Tibial artery (tissue), 4 donors: ENCODE measurements at regions not wholly inside any gene's neighbourhood (a gene's known extent, or its start where the extent isn't known, plus 50 kb on each side); places are given as distances from the start of the nearest gene placed in this dataset.

Experiments
- DNase-seq, 2 donors: peaks; one replicate each; pipeline ENCODE4 v3.0.0-alpha.2; 2019
- H3K27ac ChIP-seq, 2 donors: fragments of 200-600 bp; sonication (generic) in 1 of 2; 1 replicate in 1 of 2; 2 replicates in 1 of 2; pipeline ENCODE4 v1.5.1; 2018 to 2019; ENCODE audit warnings: mild to moderate bottlenecking in 1 of 2
- H3K27me3 ChIP-seq, 2 donors: fragments of 200-600 bp; sonication (generic) in 1 of 2; one replicate each; pipeline versions ENCODE4 v1.5.1 to v1.6.0; 2016 to 2019
- H3K36me3 ChIP-seq, 3 donors: fragments of 200-600 bp; sonication (generic) in 2 of 3; one replicate each; pipeline ENCODE4 v1.5.1; 2016 to 2019; ENCODE audit warnings: mild to moderate bottlenecking in 2 of 3
- H3K4me1 ChIP-seq, 4 donors: fragments of 200-600 bp; sonication (generic) in 2 of 4; 1 replicate in 3 of 4; 2 replicates in 1 of 4; pipeline ENCODE4 v1.5.1; 2016 to 2019
- H3K4me3 ChIP-seq, 2 donors: fragments of 200-600 bp; sonication (generic) in 1 of 2; 1 replicate in 1 of 2; 2 replicates in 1 of 2; pipeline ENCODE4 v1.5.1; 2018 to 2019; ENCODE audit warnings: mild to moderate bottlenecking in 2 of 2
- H3K9me3 ChIP-seq, 3 donors: fragments of 200-600 bp; sonication (generic) in 1 of 3; one replicate each; pipeline ENCODE4 v1.5.1; 2016 to 2019
- CTCF ChIP-seq, 2 experiments: fragments of 200-600 bp in 1 of 2; fragments of 450-650 bp in 1 of 2; IDR thresholded peaks; one replicate each; pipeline ENCODE4 v1.5.1; 2017 to 2019; ENCODE audit warnings: antibody characterized with exemption in 2 of 2, mild to moderate bottlenecking in 1 of 2, moderate library complexity in 1 of 2
- intact Hi-C: fragments of 100-400 bp; cut with DNase I; formaldehyde crosslinking; loops from one replicate; pipeline ENCODE4 v1.15.0; 2023; ENCODE audit warnings: low total_unique reads

- Histone ChIP-seq H3K36me3 (no peaks in the 10 kb centered on the region), H3K27me3 (no peaks in the 10 kb centered on the region), H3K27ac (no peak overlapping the region), H3K4me3 (no peak overlapping the region), H3K4me1 (peaks cover 0 to 29% (median 7%) of the 10 kb centered on the region in 4 donors), H3K9me3 (no peaks in the 10 kb centered on the region)
- intact Hi-C loops = no loop called here
- TF ChIP-seq CTCF (IDR thresholded peaks at IDR 0.05) = no peak
- no peak for DNase-seq
Observed at GRCh38 chr2:133975676-133976428, 278.0 kb upstream of the MGAT5 start.

GRCh38 chr2:133976659-133977058 is 277.2 kb upstream of the MGAT5 start:
- DNase-seq = no peak
- TF ChIP-seq CTCF (IDR thresholded peaks at IDR 0.05) = no peak
- intact Hi-C loops = no loop called here
- peaks cover 0 to 29% (median 7%) of the 10 kb centered on the region in 4 donors for H3K4me1 ChIP-seq
- no peak overlapping the region for H3K27ac ChIP-seq
- H3K4me3 ChIP-seq = no peak overlapping the region
- H3K27me3 ChIP-seq = no peaks in the 10 kb centered on the region
- H3K9me3 ChIP-seq = no peaks in the 10 kb centered on the region
- no peaks in the 10 kb centered on the region for H3K36me3 ChIP-seq

GRCh38 chr2:133977405-133977804 is 276.5 kb upstream of the MGAT5 start:
- H3K4me3 ChIP-seq = no peak overlapping the region
- no peaks in the 10 kb centered on the region for H3K27me3 ChIP-seq
- no peak for TF ChIP-seq CTCF (IDR thresholded peaks at IDR 0.05)
- intact Hi-C loops = no loop called here
- H3K27ac ChIP-seq = no peak overlapping the region
- H3K9me3 ChIP-seq = no peaks in the 10 kb centered on the region
- no peak for DNase-seq
- H3K36me3 ChIP-seq = no peaks in the 10 kb centered on the region
- peaks cover 0 to 27% (median 7%) of the 10 kb centered on the region in 4 donors for H3K4me1 ChIP-seq

GRCh38 chr2:133982256-133982655 is 271.6 kb upstream of the MGAT5 start:
- intact Hi-C loops = no loop called here
- TF ChIP-seq CTCF (IDR thresholded peaks at IDR 0.05) = no peak
- peaks cover 0 to 16% (median 0%) of the 10 kb centered on the region in 4 donors for H3K4me1 ChIP-seq
- no peak overlapping the region for H3K27ac ChIP-seq
- H3K36me3 ChIP-seq = no peaks in the 10 kb centered on the region
- no peaks in the 10 kb centered on the region for H3K9me3 ChIP-seq
- no peak for DNase-seq
- no peak overlapping the region for H3K4me3 ChIP-seq
- H3K27me3 ChIP-seq = no peaks in the 10 kb centered on the region

- Histone ChIP-seq H3K9me3 (peaks cover 0 to 3% (median 0%) of the 10 kb centered on the region in 3 donors), H3K27me3 (no peaks in the 10 kb centered on the region), H3K27ac (no peak overlapping the region), H3K36me3 (no peaks in the 10 kb centered on the region), H3K4me3 (no peak overlapping the region), H3K4me1 (peaks cover 0 to 17% (median 0%) of the 10 kb centered on the region in 4 donors)
- no peak for TF ChIP-seq CTCF (IDR thresholded peaks at IDR 0.05)
- intact Hi-C loops = no loop called here
- no peak for DNase-seq
Observed at GRCh38 chr2:133985563-133985962, 268.3 kb upstream of the MGAT5 start.
